PC-3 (cell line): ENCODE measurements at regions not wholly inside any gene's neighbourhood (a gene's known extent, or its start where the extent isn't known, plus 50 kb on each side); places are given as distances from the start of the nearest gene placed in this dataset.

Experiments used
- ATAC-seq: fragments of 200-7000 bp; cut with Tn5 transposase; 2 replicates; pipeline ENCODE4 v1.9.1; 2020; ENCODE audit warnings: mild to moderate bottlenecking, moderate library complexity
- BruUV-seq: library from RNA; stranded (reverse); fragments of 400-500 nt; replicated peaks from 2 replicates; lab custom pipeline; 2021; lab: Mats Ljungman, UMichigan
- CTCF ChIA-PET: fragments of 300-600 bp; sonication (Branson Sonifier 250); formaldehyde crosslinking; loops from one replicate; lab custom pipeline; 2022; ENCODE audit warnings: antibody characterized with exemption; lab: Charles Lee
- POLR2A ChIA-PET: fragments of 300-600 bp; sonication (Branson Sonifier 250); formaldehyde crosslinking; loops from one replicate; lab custom pipeline; 2022; ENCODE audit warnings: antibody characterized with exemption; ENCODE audit not compliant: unreplicated experiment; lab: Charles Lee
- DNase-seq: peaks from one replicate; pipeline ENCODE4 v3.0.0-alpha.2; 2015
- H2AFZ ChIP-seq: fragments of 300-600 bp; sonication (generic); 2 replicates; pipeline ENCODE4 v1.6.0; 2016; ENCODE audit warnings: antibody characterized with exemption, low read length
- H3F3A ChIP-seq: fragments of 300-600 bp; sonication (generic); one replicate; pipeline ENCODE4 v1.6.0; 2017; ENCODE audit warnings: antibody characterized with exemption, low read length, control low read depth, mild to moderate bottlenecking; ENCODE audit not compliant: unreplicated experiment
- H3K27ac ChIP-seq: fragments of 300-600 bp; sonication (generic); 2 replicates; pipeline ENCODE4 v1.5.1; 2016; ENCODE audit warnings: mild to moderate bottlenecking, low read length
- H3K27me3 ChIP-seq: fragments of 300-600 bp; sonication (generic); 2 replicates; pipeline ENCODE4 v1.6.1; 2016; ENCODE audit warnings: low read length, mixed read lengths
- H3K36me3 ChIP-seq: fragments of 300-600 bp; sonication (generic); 2 replicates; pipeline ENCODE4 v1.6.1; 2016; ENCODE audit warnings: low read depth, mixed run types, low read length, mixed read lengths
- H3K4me1 ChIP-seq: fragments of 300-600 bp; sonication (generic); 2 replicates; pipeline ENCODE4 v1.5.1; 2016; ENCODE audit warnings: low read length; ENCODE audit not compliant: insufficient read depth
- H3K4me2 ChIP-seq: fragments of 300-600 bp; sonication (generic); 2 replicates; pipeline ENCODE4 v1.6.0; 2016; ENCODE audit warnings: low read length
- H3K4me3 ChIP-seq: fragments of 300-600 bp; sonication (generic); 2 replicates; pipeline ENCODE4 v1.5.1; 2016; ENCODE audit warnings: mild to moderate bottlenecking, low read length, mixed read lengths
- H3K79me2 ChIP-seq: fragments of 300-600 bp; sonication (generic); 2 replicates; pipeline ENCODE4 v1.6.1; 2017; ENCODE audit warnings: low read length, mixed read lengths
- H3K9ac ChIP-seq: fragments of 300-600 bp; sonication (generic); 2 replicates; pipeline ENCODE4 v1.6.0; 2016; ENCODE audit warnings: mild to moderate bottlenecking, low read length
- H3K9me2 ChIP-seq: fragments of 300-600 bp; sonication (generic); replicated peaks from 2 replicates; pipeline ENCODE4 v1.6.1; 2016; ENCODE audit warnings: mixed run types, low read length, mixed read lengths
- H3K9me3 ChIP-seq: fragments of 300-600 bp; sonication (generic); 2 replicates; pipeline ENCODE4 v1.6.1; 2016; ENCODE audit warnings: low read length, mixed read lengths
- H4K20me1 ChIP-seq: fragments of 300-600 bp; sonication (generic); 2 replicates; pipeline ENCODE4 v1.6.1; 2016; ENCODE audit warnings: low read length, mixed read lengths
- CTCF ChIP-seq: fragments of 300-600 bp; sonication (generic); conservative IDR thresholded peaks from 2 replicates; pipeline ENCODE4 v1.5.1; 2017; ENCODE audit warnings: antibody characterized with exemption, low read depth, mild to moderate bottlenecking, low read length
- EZH2 ChIP-seq: fragments of 300-600 bp; sonication (generic); IDR thresholded peaks from one replicate; pipeline ENCODE4 v1.6.1; 2017; ENCODE audit warnings: antibody characterized with exemption, mild to moderate bottlenecking, low read length; ENCODE audit not compliant: unreplicated experiment
- EZH2phosphoT487 ChIP-seq: fragments of 300-600 bp; sonication (generic); IDR thresholded peaks from 2 replicates; pipeline ENCODE4 v1.6.1; 2018; ENCODE audit warnings: mild to moderate bottlenecking, antibody characterized with exemption, low read length, borderline replicate concordance
- intact Hi-C: fragments of 100-400 bp; cut with micrococcal nuclease; formaldehyde crosslinking; loops from 2 replicates; pipeline ENCODE4 v1.9.0; 2023

GRCh38 chr1:79104617-79105016 is 98.1 kb upstream of the ADGRL4 start:
- CTCF ChIA-PET, result no interaction called here

GRCh38 chr1:79100385-79100784 is 93.9 kb upstream of the ADGRL4 start:
- Histone ChIP-seq H3K4me1 (peaks cover 3% of the 10 kb centered on the region; the same call in 1 of the 2 replicates), H3K9me3 (no peaks in the 10 kb centered on the region), H3K4me2 (peak overlapping the region; percentile 24), H3K79me2 (no peaks in the 10 kb centered on the region), H3K27me3 (no peaks in the 10 kb centered on the region), H3K27ac (0 out of 2 replicates have a peak overlapping the region, but pooled peaks have one; percentile 13), H2AFZ (no peak overlapping the region), H4K20me1 (no peaks in the 10 kb centered on the region), H3K4me3 (no peak overlapping the region), H3K9ac (no peak overlapping the region), H3K9me2 (no peaks in the 10 kb centered on the region), H3K36me3 (no peaks in the 10 kb centered on the region), H3F3A (no peaks in the 10 kb centered on the region)
- ChIA-PET POLR2A (no interaction called here), CTCF (no interaction called here)
- peak; percentile 78 for ATAC-seq
- TF ChIP-seq EZH2phosphoT487 (no peak), EZH2 (no peak), CTCF (no peak)
- BruUV-seq, result no TSS peak
- DNase-seq, result peak; percentile 69
- intact Hi-C loops, result no loop called here

More at GRCh38 chr1:79104617-79105016, 98.1 kb upstream of the ADGRL4 start:
- Histone ChIP-seq H2AFZ (no peak overlapping the region), H3K4me3 (no peak overlapping the region), H3K4me1 (peaks cover 3% of the 10 kb centered on the region; the same call in 1 of the 2 replicates), H3K9me3 (no peaks in the 10 kb centered on the region), H3F3A (no peaks in the 10 kb centered on the region), H3K4me2 (no peak overlapping the region), H3K36me3 (no peaks in the 10 kb centered on the region), H3K27ac (no peak overlapping the region), H4K20me1 (no peaks in the 10 kb centered on the region), H3K9me2 (no peaks in the 10 kb centered on the region), H3K27me3 (no peaks in the 10 kb centered on the region), H3K79me2 (no peaks in the 10 kb centered on the region), H3K9ac (no peak overlapping the region)
- intact Hi-C loops, result no loop called here
- no peak for ATAC-seq
- POLR2A ChIA-PET, result no interaction called here
- no TSS peak for BruUV-seq
- no peak for DNase-seq
- TF ChIP-seq EZH2 (no peak), EZH2phosphoT487 (no peak), CTCF (no peak)

GRCh38 chr1:79090985-79091384 is 84.5 kb upstream of the ADGRL4 start:
- Histone ChIP-seq H3K36me3 (no peaks in the 10 kb centered on the region), H3K27ac (no peak overlapping the region), H3K4me2 (0 out of 2 replicates have a peak overlapping the region, but pooled peaks have one; percentile 5), H4K20me1 (no peaks in the 10 kb centered on the region), H3K4me1 (peaks cover 11% of the 10 kb centered on the region), H3K79me2 (no peaks in the 10 kb centered on the region), H3K9me3 (no peaks in the 10 kb centered on the region), H3K9ac (no peak overlapping the region), H3F3A (no peaks in the 10 kb centered on the region), H2AFZ (no peak overlapping the region), H3K9me2 (no peaks in the 10 kb centered on the region), H3K27me3 (no peaks in the 10 kb centered on the region), H3K4me3 (no peak overlapping the region)
- DNase-seq (peak; percentile 53), ATAC-seq (peak; percentile 95)
- no peak for TF ChIP-seq CTCF
- no peak for TF ChIP-seq EZH2phosphoT487
- no peak for TF ChIP-seq EZH2
- ChIA-PET POLR2A (no interaction called here), CTCF (interaction anchor here (0.5 kb wide), 2 partner anchors 22 to 976 kb away, joined by 3 read pairs; no protein-coding TSS in a partner anchor)
- intact Hi-C loops, result loop anchor here (5.0 kb wide), 1 partner anchor 101 kb away; no protein-coding TSS in a partner anchor
- BruUV-seq, result no TSS peak
